Ascending aorta (tissue), 2 donors: ENCODE measurements at regions not wholly inside any gene's neighbourhood (a gene's known extent, or its start where the extent isn't known, plus 50 kb on each side); places are given as distances from the start of the nearest gene placed in this dataset.
"Not testable (repeated sequence)": the region's sequence is repeated elsewhere in the genome, so short reads cannot be mapped to it uniquely, and the experiment has no call there.

Source experiments
- DNase-seq, 2 donors: peaks; one replicate each; pipeline ENCODE4 v3.0.0-alpha.2; 2019; ENCODE audit warnings: low spot score in 2 of 2
- H3K27ac ChIP-seq, 2 donors: fragments of 200-600 bp; sonication (generic); one replicate each; pipeline ENCODE4 v1.5.1; 2016 to 2017; ENCODE audit warnings: mild to moderate bottlenecking in 1 of 2
- H3K27me3 ChIP-seq: fragments of 200-600 bp; sonication (generic); one replicate; pipeline ENCODE4 v1.5.1; 2017
- H3K36me3 ChIP-seq, 2 donors: fragments of 200-600 bp; sonication (generic); one replicate each; pipeline ENCODE4 v1.5.1; 2016
- H3K4me1 ChIP-seq, 2 donors: fragments of 200-600 bp; sonication (generic); one replicate each; pipeline ENCODE4 v1.5.1; 2016 to 2017; ENCODE audit warnings: mild to moderate bottlenecking in 1 of 2
- H3K4me3 ChIP-seq, 2 donors: fragments of 200-600 bp; sonication (generic); one replicate each; pipeline ENCODE4 v1.5.1; 2016 to 2017; ENCODE audit warnings: mild to moderate bottlenecking in 1 of 2
- H3K9me3 ChIP-seq, 2 donors: fragments of 200-600 bp; sonication (generic); one replicate each; pipeline ENCODE4 v1.5.1; 2016
- CTCF ChIP-seq, 3 experiments: fragments of 200-600 bp in 2 of 3; fragments of 450-650 bp in 1 of 3; sonication (generic) in 2 of 3; IDR thresholded peaks; one replicate each; pipeline ENCODE4 v1.5.1; 2016 to 2019; ENCODE audit warnings: antibody characterized with exemption in 3 of 3, mild to moderate bottlenecking in 1 of 3, moderate library complexity in 1 of 3
- intact Hi-C: fragments of 100-400 bp; cut with DNase I; formaldehyde crosslinking; loops from one replicate; pipeline ENCODE4 v1.15.1; 2023

GRCh38 chr9:2427120-2427891, 194.3 kb upstream of the VLDLR start:
- intact Hi-C loops: no loop called here
- Histone ChIP-seq H3K4me1 (no peaks in the 10 kb centered on the region), H3K9me3 (no peaks in the 10 kb centered on the region), H3K36me3 (no peaks in the 10 kb centered on the region), H3K27me3 (no peaks in the 10 kb centered on the region), H3K4me3 (no peak overlapping the region), H3K27ac (no peak overlapping the region)
- DNase-seq: no peak
- TF ChIP-seq CTCF (IDR thresholded peaks at IDR 0.05): no peak

GRCh38 chr9:2439957-2440356, 181.6 kb upstream of the VLDLR start:
- Histone ChIP-seq H3K27me3 (no peaks in the 10 kb centered on the region), H3K9me3 (peaks cover 0 to 14% of the 10 kb centered on the region in 2 donors), H3K4me1 (no peaks in the 10 kb centered on the region), H3K4me3 (no peak overlapping the region), H3K36me3 (no peaks in the 10 kb centered on the region), H3K27ac (no peak overlapping the region)
- no peak for TF ChIP-seq CTCF (IDR thresholded peaks at IDR 0.05)
- DNase-seq: no peak
- intact Hi-C loops: no loop called here

DNA sequence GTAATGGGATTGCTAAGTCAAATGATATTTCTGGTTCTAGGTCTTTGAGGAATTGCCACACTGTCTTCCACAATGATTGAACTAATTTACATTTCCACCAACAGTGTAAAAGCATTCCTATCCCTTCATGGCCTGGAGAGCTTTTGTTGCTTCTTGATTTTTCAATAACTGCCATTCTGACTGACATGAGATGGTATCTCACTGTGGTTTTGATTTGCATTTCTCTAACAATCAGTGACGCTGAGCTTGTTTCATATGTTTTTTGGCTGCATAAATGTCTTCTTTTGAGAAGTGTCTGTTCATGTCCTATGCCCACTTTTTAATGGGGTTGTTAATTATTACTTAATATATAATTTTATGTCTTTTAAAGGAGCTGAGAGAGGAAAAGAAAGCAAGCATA, 177.7 kb upstream of the VLDLR start:
- H3K27me3 ChIP-seq, intact Hi-C loops, H3K4me1 ChIP-seq, H3K36me3 ChIP-seq, DNase-seq, H3K4me3 ChIP-seq, H3K27ac ChIP-seq: not testable (repeated sequence)
- H3K9me3 ChIP-seq: peaks cover 0 to 14% of the 10 kb centered on the region in 2 donors

- Histone ChIP-seq H3K4me1 (no peaks in the 10 kb centered on the region), H3K4me3 (no peak overlapping the region), H3K27me3 (no peaks in the 10 kb centered on the region), H3K36me3 (no peaks in the 10 kb centered on the region), H3K9me3 (no peaks in the 10 kb centered on the region), H3K27ac (no peak overlapping the region)
- no peak for DNase-seq
- no peak for TF ChIP-seq CTCF (IDR thresholded peaks at IDR 0.05)
- intact Hi-C loops: no loop called here
Measured at GRCh38 chr9:2448193-2448738, 173.3 kb upstream of the VLDLR start.

DNA sequence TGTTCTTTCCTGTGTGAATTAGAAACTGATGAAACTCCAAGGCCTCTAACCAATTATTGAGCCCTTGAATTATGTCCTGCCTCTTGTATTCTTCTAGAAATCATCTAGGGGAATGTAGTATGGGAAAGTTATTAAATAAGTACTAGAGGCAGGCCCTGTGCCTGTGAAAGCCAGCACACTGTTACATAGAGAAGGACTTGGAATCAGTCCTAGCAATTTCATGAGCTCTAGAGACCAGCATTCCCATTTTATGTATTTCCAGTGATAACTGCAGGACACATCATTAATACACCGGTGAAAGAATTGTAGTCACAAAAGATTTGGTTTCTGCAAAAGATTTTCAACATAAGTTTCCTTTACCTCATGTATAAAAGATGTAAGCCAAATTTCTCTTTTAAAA, 168.5 kb upstream of the VLDLR start:
- H3K27me3 ChIP-seq: no peaks in the 10 kb centered on the region
- intact Hi-C loops: no loop called here
- H3K9me3 ChIP-seq: no peaks in the 10 kb centered on the region
- H3K36me3 ChIP-seq: no peaks in the 10 kb centered on the region
- no peaks in the 10 kb centered on the region for H3K4me1 ChIP-seq
- TF ChIP-seq CTCF (IDR thresholded peaks at IDR 0.05): no peak
- no peak overlapping the region for H3K4me3 ChIP-seq
- H3K27ac ChIP-seq: no peak overlapping the region
- no peak for DNase-seq

DNA sequence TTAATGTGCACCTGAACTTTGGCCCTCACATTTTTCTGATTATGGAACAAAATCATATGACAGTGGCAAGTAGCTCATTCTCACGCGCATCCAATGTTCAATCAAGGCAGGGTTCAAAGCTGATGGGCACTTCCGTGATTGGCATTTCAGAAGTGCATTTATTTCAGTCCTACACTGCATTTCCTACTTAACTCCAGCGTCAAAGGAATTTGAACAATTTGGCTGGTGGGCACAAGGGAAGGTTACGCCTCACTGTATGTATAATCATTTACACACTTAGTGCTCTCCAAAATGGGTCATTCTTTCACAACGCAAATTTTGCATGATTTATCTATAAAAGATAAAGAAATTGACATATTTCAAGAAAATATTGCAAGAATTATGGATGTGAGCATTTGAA, 167.9 kb upstream of the VLDLR start:
- DNase-seq: no peak
- no peaks in the 10 kb centered on the region for H3K9me3 ChIP-seq
- no peaks in the 10 kb centered on the region for H3K4me1 ChIP-seq
- no peak overlapping the region for H3K27ac ChIP-seq
- H3K4me3 ChIP-seq: no peak overlapping the region
- no peak for TF ChIP-seq CTCF (IDR thresholded peaks at IDR 0.05)
- no peaks in the 10 kb centered on the region for H3K27me3 ChIP-seq
- intact Hi-C loops: no loop called here
- H3K36me3 ChIP-seq: no peaks in the 10 kb centered on the region
